ENCODE measurements at regions not wholly inside any gene's neighbourhood (a gene's known extent, or its start where the extent isn't known, plus 50 kb on each side); places are given as distances from the start of the nearest gene placed in this dataset.

DNA sequence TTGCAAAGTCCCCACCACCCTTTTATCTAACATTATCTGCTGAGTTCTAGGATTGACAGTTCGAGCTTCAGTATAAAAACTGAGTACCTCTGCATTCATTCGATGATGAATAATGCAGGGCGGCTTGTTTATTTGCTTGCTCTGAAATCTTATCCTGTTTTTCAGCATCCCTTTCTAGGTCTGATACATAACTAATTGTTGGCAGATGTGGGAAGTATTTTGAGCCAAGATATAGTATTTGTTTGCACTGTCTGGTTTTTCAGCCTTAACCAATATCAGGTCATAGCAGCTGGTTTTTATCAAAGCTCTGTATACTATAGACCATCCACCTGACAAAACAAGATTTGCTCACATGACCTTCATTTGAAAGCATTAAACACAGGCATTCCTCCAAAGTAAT, 161.4 kb downstream of the TFEC start:
- H3K4me3 Mint-ChIP-seq (ENCODE audit: unreplicated experiment) = no peak overlapping the region
- peaks cover 83% of the 10 kb centered on the region for H3K27me3 Mint-ChIP-seq (ENCODE audit: insufficient read depth, unreplicated experiment)
- H3K9me3 Mint-ChIP-seq (ENCODE audit: unreplicated experiment) = no peaks in the 10 kb centered on the region
- no peak for DNase-seq (ENCODE audit: unreplicated experiment)
- ChIA-PET POLR2A (no interaction called here), CTCF (interaction anchor here (0.6 kb wide), 1 partner anchor 1050 kb away, joined by 3 read pairs; no protein-coding TSS in a partner anchor)
- no peak overlapping the region for H3K27ac Mint-ChIP-seq (ENCODE audit: low read depth, unreplicated experiment)
- H3K4me1 Mint-ChIP-seq (ENCODE audit: insufficient read depth, unreplicated experiment) = no peaks in the 10 kb centered on the region
- TF ChIP-seq, protein P1, sequence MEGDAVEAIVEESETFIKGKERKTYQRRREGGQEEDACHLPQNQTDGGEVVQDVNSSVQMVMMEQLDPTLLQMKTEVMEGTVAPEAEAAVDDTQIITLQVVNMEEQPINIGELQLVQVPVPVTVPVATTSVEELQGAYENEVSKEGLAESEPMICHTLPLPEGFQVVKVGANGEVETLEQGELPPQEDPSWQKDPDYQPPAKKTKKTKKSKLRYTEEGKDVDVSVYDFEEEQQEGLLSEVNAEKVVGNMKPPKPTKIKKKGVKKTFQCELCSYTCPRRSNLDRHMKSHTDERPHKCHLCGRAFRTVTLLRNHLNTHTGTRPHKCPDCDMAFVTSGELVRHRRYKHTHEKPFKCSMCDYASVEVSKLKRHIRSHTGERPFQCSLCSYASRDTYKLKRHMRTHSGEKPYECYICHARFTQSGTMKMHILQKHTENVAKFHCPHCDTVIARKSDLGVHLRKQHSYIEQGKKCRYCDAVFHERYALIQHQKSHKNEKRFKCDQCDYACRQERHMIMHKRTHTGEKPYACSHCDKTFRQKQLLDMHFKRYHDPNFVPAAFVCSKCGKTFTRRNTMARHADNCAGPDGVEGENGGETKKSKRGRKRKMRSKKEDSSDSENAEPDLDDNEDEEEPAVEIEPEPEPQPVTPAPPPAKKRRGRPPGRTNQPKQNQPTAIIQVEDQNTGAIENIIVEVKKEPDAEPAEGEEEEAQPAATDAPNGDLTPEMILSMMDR (IDR thresholded peaks at IDR 0.05; ENCODE audit: unreplicated experiment) = no peak
- no TSS peak for BruUV-seq (replicated peaks)
- H3K36me3 Mint-ChIP-seq (ENCODE audit: insufficient read depth, unreplicated experiment) = no peaks in the 10 kb centered on the region
- intact Hi-C loops (cut with micrococcal nuclease) = no loop called here

DNA sequence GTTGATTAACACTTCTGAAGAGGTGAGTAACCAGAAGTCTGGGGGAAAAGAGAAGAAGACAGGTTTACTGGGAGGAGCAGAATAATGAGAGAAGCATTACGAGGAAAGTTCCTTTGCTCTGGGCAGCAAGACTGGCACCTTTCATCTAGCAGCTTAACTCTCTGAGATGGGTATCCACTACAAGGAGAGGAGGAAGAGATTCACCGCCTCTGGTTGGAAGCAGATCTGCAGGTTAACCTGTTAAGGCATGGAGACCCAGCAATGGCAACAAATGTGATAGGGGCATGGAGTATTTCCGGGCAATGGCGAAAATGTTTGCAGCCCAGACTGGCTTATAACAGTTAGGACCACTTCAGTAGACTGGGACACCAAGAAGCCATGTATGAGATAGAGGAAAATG, 162.2 kb downstream of the TFEC start:
- no peaks in the 10 kb centered on the region for H3K4me1 Mint-ChIP-seq (ENCODE audit: insufficient read depth, unreplicated experiment)
- no peak overlapping the region for H3K4me3 Mint-ChIP-seq (ENCODE audit: unreplicated experiment)
- no TSS peak for BruUV-seq (replicated peaks)
- ChIA-PET CTCF (interaction anchor here (0.6 kb wide), 1 partner anchor 1535 kb away, joined by 3 read pairs; no protein-coding TSS in a partner anchor), POLR2A (no interaction called here)
- no peak for DNase-seq (ENCODE audit: unreplicated experiment)
- H3K36me3 Mint-ChIP-seq (ENCODE audit: insufficient read depth, unreplicated experiment) = no peaks in the 10 kb centered on the region
- no peak overlapping the region for H3K27ac Mint-ChIP-seq (ENCODE audit: low read depth, unreplicated experiment)
- TF ChIP-seq, protein P1 (IDR thresholded peaks at IDR 0.05; ENCODE audit: unreplicated experiment) = no peak
- H3K27me3 Mint-ChIP-seq (ENCODE audit: insufficient read depth, unreplicated experiment) = peaks cover 83% of the 10 kb centered on the region
- H3K9me3 Mint-ChIP-seq (ENCODE audit: unreplicated experiment) = no peaks in the 10 kb centered on the region
- intact Hi-C loops (cut with micrococcal nuclease) = no loop called here

DNA sequence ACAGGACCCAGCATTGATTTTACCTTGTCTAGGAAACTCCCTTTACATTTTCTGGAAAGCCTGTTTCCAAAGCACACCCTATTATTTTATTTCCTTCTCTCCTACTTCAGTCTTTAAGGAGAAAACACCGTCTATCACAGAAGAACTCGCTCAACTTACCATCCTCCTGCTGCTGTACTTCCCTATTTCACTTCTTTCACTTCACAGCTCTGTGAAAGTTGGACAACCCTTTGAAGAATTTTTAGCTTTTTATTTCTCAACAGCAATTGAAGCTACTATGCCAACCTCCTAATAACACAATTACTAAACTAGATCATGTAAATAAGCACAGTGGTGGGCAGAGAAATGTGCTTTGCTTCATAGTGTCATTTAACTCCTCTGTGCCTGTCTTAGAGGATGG, 166.5 kb downstream of the TFEC start:
- CTCF ChIA-PET = interaction anchor here (1.2 kb wide), 1 partner anchor 10 kb away, joined by 3 read pairs; no protein-coding TSS in a partner anchor
- H3K9me3 Mint-ChIP-seq (ENCODE audit: unreplicated experiment) = no peaks in the 10 kb centered on the region
- no peaks in the 10 kb centered on the region for H3K4me1 Mint-ChIP-seq (ENCODE audit: insufficient read depth, unreplicated experiment)
- no peaks in the 10 kb centered on the region for H3K36me3 Mint-ChIP-seq (ENCODE audit: insufficient read depth, unreplicated experiment)
- H3K4me3 Mint-ChIP-seq (ENCODE audit: unreplicated experiment) = no peak overlapping the region
- intact Hi-C loops (cut with micrococcal nuclease) = no loop called here
- H3K27me3 Mint-ChIP-seq (ENCODE audit: insufficient read depth, unreplicated experiment) = peaks cover 88% of the 10 kb centered on the region
- no peak for DNase-seq (ENCODE audit: unreplicated experiment)
- POLR2A ChIA-PET = interaction anchor here (1.3 kb wide), 1 partner anchor 32 kb away, joined by 3 read pairs; no protein-coding TSS in a partner anchor
- H3K27ac Mint-ChIP-seq (ENCODE audit: low read depth, unreplicated experiment) = no peak overlapping the region
- TF ChIP-seq, protein P1 (IDR thresholded peaks at IDR 0.05; ENCODE audit: unreplicated experiment) = no peak
- no TSS peak for BruUV-seq (replicated peaks)

DNA sequence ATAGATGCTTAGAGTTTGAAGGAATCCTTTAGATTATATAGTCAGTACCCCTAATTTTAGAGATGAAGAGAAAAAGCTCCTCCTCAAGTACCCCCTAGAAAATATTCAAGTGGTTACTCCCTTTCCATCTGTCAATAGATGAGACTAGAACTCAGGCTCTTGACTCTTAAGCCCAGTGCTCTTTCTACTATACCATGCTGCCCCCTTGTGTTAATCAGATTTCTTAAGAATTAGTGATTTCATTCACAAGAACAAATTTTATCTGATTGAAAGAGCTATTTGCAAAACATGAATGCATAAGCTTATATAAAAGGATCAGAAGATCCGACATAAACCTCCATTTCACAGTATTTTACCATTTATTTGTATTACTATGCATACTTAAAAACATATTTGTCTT, 179.3 kb downstream of the TFEC start:
- BruUV-seq (replicated peaks) = no TSS peak
- H3K9me3 Mint-ChIP-seq (ENCODE audit: unreplicated experiment) = no peaks in the 10 kb centered on the region
- DNase-seq (ENCODE audit: unreplicated experiment) = peak; percentile 50
- no peaks in the 10 kb centered on the region for H3K4me1 Mint-ChIP-seq (ENCODE audit: insufficient read depth, unreplicated experiment)
- ChIA-PET POLR2A (no interaction called here), CTCF (interaction anchor here (0.5 to 1.6 kb wide), 8 partner anchors 18 to 1858 kb away, joined by 3 to 8 read pairs (median 3); no protein-coding TSS in a partner anchor)
- H3K27me3 Mint-ChIP-seq (ENCODE audit: insufficient read depth, unreplicated experiment) = peaks cover 92% of the 10 kb centered on the region
- H3K36me3 Mint-ChIP-seq (ENCODE audit: insufficient read depth, unreplicated experiment) = no peaks in the 10 kb centered on the region
- H3K4me3 Mint-ChIP-seq (ENCODE audit: unreplicated experiment) = no peak overlapping the region
- TF ChIP-seq, protein P1 (IDR thresholded peaks at IDR 0.05; ENCODE audit: unreplicated experiment) = peak; percentile 35
- H3K27ac Mint-ChIP-seq (ENCODE audit: low read depth, unreplicated experiment) = no peak overlapping the region
- intact Hi-C loops (cut with micrococcal nuclease) = loop anchor here (1.0 to 5.0 kb wide), 3 partner anchors 494 to 1769 kb away; no protein-coding TSS in a partner anchor
